NCI-H1105 treated with DMSO at 0.1 percent for 48 hours (cell line): ENCODE measurements at regions not wholly inside any gene's neighbourhood (a gene's known extent, or its start where the extent isn't known, plus 50 kb on each side); places are given as distances from the start of the nearest gene placed in this dataset.
"Not testable (repeated sequence)": the region's sequence is repeated elsewhere in the genome, so short reads cannot be mapped to it uniquely, and the experiment has no call there.

Experiments
- DNase-seq: peaks from one replicate; lab custom pipeline; 2025; lab: John Stamatoyannopoulos, UW

- no peak for DNase-seq
Observed at GRCh38 chr21:34272321-34272720, 91.5 kb upstream of the KCNE2 start.

GRCh38 chr21:34274001-34274400 is 89.8 kb upstream of the KCNE2 start:
- DNase-seq = no peak

- no peak for DNase-seq
Observed at GRCh38 chr21:34276711-34277425, 86.9 kb upstream of the KCNE2 start.

GRCh38 chr21:34278451-34278850 is 85.4 kb upstream of the KCNE2 start:
- DNase-seq = no peak

- no peak for DNase-seq
Observed at GRCh38 chr21:34279285-34279684, 84.5 kb upstream of the KCNE2 start.

- DNase-seq = no peak
Observed at GRCh38 chr21:34279883-34280282, 83.9 kb upstream of the KCNE2 start.

GRCh38 chr21:34280389-34280795 is 83.4 kb upstream of the KCNE2 start:
- no peak for DNase-seq

GRCh38 chr21:34280959-34281358 is 82.8 kb upstream of the KCNE2 start:
- DNase-seq = no peak

GRCh38 chr21:34282223-34282622 is 81.6 kb upstream of the KCNE2 start:
- DNase-seq = no peak

- DNase-seq = no peak
Observed at GRCh38 chr21:34284666-34285065, 79.1 kb upstream of the KCNE2 start.

- DNase-seq = not testable (repeated sequence)
Observed at GRCh38 chr21:34288042-34288441, 75.8 kb upstream of the KCNE2 start.

GRCh38 chr21:34289856-34290255 is 74.0 kb upstream of the KCNE2 start:
- no peak for DNase-seq

- DNase-seq = no peak
Observed at GRCh38 chr21:34296878-34297277, 66.9 kb upstream of the KCNE2 start.

- no peak for DNase-seq
Observed at GRCh38 chr21:34298534-34299167, 65.2 kb upstream of the KCNE2 start.

- DNase-seq = no peak
Observed at GRCh38 chr21:34299168-34299539, 64.7 kb upstream of the KCNE2 start.

- DNase-seq = no peak
Observed at GRCh38 chr21:34302521-34302920, 61.3 kb upstream of the KCNE2 start.

- DNase-seq = no peak
Observed at GRCh38 chr21:34305605-34306604, 57.9 kb upstream of the KCNE2 start.

- DNase-seq = no peak
Observed at GRCh38 chr21:34307991-34308532, 55.7 kb upstream of the KCNE2 start.

GRCh38 chr21:34311561-34312330 is 52.1 kb upstream of the KCNE2 start:
- DNase-seq = no peak

- no peak for DNase-seq
Observed at GRCh38 chr21:34313116-34313515, 50.7 kb upstream of the KCNE2 start.
